HG03432 (cell line): ENCODE measurements at regions not wholly inside any gene's neighbourhood (a gene's known extent, or its start where the extent isn't known, plus 50 kb on each side); places are given as distances from the start of the nearest gene placed in this dataset.

Source experiments
- ATAC-seq: cut with Tn5 transposase; IDR thresholded peaks from one replicate; pipeline ENCODE4 v1.9.1; 2021; ENCODE audit warnings: mild to moderate bottlenecking, moderate library complexity; ENCODE audit not compliant: unreplicated experiment

DNA sequence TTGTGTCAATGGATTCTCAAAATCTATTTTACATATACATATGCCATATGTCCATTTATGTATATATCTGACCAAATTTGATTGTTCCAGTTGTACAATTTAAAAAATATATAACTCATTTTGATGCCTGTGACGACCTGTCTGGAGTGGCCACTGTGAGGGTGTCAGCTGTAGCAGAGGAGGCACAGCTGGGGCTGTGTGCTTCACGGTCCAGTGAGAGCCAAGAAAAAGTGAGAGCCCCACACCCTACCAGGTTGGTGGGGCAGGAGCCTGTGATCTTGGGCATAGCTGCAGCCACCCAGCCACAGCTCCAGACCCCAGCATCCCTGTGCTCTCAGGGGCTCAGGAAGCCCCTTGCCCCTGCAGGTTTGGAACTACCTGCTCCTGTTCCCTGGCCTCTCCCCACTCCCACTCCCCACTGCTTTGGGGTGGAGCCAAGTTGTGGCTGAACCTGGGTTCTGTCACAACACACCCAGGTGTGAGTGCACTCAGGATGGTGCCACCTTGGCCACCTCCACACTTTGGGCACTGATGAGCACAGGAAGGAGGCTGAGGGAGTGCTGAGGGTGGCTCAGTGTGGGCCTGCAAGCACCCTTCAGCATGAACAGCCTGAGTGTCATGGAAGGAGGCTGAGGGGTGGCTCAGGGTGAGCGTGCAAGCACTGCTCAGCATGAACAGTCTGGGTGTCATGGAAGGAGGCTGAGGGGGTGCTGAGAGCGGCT is 161.1 kb upstream of the ROBO1 start:
- ATAC-seq, result no peak

DNA sequence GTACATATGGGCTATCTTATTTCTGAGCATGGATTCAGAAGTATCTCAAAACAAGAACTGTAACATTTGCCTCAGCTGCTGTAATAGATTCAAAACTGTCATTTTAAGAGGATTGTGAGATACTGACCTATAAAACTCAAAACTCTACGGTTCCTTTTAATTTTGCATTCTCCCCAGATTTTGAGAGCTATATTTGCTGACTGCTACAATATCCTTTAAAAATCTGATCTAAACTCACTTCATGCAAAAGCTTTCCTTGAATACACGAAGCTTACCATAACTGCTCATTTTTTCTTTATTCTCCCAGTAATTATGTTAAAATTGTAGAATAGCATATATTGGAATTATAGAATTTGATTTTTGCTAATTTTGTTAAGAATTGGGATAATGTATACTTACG is 158.7 kb upstream of the ROBO1 start:
- ATAC-seq, result no peak

DNA sequence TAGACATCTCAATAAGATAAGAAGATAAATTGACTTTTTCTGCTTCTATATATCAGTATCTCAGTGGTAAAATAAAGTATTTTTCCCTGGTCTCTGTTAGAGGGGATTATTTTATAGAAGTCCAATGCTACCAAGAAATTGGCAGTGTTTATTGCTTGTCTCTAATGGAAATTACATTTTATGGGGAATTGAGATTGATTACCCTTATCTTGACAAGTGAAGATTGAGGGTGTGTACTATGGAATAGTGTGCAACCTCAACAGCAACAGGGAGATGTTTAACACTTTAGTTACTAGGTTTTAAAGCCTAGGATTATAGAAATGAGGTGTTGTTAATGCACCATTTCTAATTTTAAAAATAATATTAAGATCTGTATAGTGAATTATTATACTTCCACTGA is 154.8 kb upstream of the ROBO1 start:
- no peak for ATAC-seq

DNA sequence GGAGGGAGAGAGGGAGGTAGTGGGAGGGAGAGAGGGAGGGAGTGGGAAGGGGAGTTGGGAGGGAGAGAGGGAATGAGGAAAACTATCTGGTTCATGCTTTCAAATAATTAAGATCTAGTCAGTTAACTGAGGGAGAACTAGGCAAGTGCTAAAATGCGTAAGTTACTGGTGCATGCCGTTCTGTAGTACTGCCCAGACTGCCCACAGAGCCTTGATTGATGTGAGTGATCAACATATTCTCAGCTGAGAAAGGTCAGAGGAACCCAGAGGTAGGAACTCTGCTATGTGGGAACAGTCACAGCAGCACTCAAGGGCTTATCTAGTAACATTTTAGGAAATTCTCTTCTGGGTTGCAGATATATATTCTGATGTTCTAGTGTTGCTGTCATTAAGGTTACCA is 149.8 kb upstream of the ROBO1 start:
- ATAC-seq, result no peak

DNA sequence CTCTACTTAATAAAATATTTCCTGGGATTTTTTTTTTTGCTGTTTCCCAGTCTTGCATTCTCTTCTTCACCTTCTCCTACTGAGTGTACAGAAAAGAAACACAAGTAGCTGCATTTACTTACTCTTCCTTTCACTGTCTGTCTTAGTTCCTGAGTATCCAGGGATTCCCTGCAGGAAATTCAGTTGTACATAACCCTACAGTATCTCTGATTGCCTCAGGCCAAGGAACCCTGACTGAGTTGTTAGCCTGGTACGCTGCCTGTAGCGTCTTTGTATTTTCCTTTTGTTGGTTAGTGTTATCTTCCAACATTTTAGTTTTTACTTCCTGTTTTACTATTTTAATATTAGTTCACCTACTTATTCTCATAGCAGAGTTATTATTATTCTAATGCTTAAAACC is 142.5 kb upstream of the ROBO1 start:
- no peak for ATAC-seq

DNA sequence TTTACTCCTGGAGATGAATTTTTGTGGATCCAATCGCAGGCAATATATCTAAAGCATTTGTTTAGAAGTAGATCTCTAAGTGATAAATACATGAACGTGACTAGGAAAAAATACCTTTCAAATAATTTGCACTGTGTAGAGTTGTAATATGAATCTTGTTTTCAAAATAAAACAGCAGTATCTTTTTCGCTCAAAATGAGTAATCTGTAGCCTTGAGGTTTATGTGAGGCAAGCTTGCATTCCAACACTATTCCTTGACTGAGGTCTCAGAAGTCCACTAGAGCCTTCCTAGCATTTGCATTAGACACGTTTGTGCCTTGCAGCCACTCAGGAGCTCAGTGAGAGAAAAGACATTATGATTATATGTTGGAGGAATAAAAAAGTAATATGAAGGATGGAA is 138.3 kb upstream of the ROBO1 start:
- ATAC-seq, result no peak

DNA sequence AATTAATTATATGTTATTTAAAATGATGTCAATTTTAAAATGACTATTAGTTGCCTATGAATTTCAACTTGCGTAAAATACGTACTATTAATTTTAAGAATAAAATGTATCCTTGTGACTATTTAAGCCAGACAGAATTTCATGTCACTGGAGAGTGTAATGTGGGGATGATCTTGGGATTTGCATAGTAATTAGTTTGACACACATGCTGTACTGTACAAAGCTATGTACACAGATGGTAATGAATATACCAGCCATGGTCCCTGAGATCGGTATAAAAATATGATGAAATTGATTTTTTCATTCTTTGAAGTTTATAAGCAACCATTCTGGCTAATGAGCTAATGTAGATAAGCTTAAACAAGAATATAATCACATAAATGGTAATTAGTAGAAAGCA is 134.4 kb upstream of the ROBO1 start:
- no peak for ATAC-seq

DNA sequence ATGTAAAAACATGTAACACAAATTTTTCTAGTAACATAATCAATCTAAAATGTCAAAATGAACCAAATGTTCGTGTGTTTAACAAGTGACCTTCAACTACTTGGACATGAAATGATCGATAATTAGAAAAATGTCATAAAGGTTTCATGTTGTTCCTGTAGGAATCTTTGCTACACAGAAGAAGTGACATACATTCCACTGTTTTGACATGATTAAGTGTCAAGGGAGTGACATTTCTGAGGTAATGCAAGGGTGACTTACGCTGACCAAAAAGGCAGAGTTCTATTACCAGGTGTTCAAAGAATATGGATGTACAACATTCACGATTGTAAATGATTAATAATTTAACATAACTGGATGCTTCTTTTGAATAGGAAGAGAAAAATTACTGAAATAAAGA is 131.1 kb upstream of the ROBO1 start:
- ATAC-seq, result no peak

DNA sequence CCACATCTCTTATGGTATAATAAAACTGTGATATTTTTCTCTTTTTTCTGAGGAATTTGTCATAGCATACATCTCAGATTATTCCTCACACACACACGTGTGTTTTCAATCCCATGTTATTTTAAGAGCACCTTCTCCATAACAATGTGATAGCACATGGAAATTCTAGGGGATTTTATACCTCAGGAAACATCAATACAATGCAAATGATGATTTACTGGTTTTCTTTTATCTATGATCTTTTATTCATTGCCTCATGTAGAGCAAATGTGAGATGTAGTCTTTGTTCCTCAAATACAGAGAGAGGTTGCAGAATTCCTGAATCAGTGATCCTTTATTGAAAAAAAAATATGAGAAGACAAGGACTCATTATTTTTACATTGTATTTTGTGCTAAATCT is 128.3 kb upstream of the ROBO1 start:
- ATAC-seq, result no peak

DNA sequence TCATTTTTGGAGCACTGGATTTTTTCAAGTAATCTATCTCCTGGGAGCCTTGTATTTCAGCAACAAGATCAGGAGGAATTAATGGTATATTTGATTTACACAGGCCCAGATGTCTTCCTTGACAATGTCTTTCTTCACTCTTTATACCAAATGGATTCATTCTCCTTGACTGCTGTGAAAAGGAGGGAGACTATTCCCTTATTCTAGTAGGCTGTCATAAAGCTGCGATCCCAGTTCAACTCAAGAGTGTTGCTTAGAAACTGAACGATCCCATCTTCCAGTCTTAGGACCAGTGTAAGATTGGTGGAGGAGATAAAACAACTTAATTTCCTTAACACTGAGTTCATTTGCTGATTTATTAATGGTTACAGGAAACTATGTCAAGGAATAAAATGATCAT is 119.4 kb upstream of the ROBO1 start:
- no peak for ATAC-seq

DNA sequence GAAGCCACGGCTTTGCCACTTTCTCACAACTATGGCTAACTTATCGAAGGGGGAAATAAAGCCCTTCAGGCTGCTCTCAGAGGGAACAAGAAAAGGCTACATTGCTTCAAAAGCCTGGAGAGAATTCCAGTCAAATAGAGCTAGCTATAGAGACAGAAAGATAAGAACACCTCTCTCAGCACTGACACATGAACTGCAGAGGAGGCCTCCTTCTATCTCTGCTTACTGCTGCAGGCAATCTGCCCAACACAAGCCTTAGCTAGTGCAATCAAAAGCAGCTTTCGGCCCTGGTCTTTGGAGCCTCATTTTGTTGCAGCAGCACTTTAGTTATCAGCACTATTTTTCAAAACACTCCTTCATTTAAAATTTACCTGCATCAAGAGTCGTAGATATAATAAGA is 118.4 kb upstream of the ROBO1 start:
- no peak for ATAC-seq

DNA sequence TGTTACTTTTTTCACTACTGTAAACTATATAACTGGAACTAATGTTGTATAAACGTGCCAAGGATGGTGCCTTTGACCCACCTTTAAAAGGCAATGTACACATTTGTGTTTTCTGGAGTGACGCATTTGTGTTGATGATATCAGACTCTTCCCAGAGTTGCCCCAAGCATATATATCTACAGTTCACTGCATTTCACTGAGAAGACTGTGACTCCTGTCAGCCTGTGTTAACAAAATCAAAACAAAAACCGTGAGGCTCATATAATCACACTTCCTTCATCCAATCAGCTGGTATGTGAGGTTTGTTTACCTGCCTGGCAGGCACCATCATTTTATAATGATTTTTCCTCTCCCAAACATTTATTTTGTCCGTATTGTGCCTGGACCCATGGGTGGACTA is 117.6 kb upstream of the ROBO1 start:
- ATAC-seq, result no peak

DNA sequence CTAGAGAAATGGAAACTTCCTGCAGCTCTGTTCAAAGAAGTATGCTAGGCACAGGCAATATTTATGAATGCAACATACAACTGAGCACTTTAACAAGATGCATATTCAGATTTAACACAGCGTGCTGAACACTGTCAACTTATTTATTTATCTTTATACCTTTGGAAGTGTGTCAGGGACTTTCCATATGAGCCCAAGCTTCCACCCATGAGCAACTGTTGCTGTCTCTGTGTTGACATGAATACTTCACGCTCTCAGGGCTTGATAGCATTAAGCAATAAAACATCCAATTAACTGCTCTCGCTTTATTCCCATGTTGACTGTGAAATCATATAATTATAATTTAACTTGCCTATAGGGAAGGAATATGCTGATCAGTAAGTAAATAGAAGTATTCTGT is 116.6 kb upstream of the ROBO1 start:
- no peak for ATAC-seq

DNA sequence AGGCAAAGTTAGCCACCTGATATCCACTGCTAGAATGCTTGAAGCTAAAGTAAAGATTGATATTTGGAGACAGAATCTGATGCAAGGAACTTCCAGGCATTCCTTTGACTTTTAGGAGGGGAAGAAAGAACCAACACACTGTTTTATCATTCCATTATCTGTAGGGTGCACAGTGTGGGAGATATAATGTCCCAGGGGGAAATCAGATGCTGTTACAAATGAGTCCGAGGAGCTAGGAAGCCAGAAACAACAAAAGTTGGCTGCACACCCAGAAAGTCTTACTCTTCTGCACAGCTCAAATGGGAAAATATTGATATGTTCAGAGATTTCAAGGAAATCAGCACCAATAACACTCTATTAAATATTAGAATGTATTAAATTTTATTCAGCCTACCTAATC is 113.6 kb upstream of the ROBO1 start:
- ATAC-seq, result no peak

DNA sequence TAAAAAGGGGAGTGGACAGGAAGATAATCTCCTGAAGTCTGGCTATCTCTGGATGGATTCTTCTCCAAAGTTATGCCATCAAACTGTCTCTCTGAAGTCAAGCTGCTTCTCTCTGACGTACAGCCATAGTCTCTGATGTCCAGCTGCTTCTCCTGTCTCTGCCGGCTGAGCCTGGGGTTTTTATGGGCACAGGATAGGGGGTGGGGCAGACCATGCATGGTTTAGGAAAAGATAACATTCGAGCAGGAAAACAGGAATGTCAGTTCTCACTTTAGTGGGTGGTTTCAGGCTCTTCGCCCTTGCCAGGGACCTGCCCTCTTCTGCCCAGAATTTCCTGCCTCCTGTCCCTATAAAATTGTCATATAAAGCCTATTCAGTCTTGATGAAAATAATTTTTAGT is 110.9 kb upstream of the ROBO1 start:
- ATAC-seq, result no peak

DNA sequence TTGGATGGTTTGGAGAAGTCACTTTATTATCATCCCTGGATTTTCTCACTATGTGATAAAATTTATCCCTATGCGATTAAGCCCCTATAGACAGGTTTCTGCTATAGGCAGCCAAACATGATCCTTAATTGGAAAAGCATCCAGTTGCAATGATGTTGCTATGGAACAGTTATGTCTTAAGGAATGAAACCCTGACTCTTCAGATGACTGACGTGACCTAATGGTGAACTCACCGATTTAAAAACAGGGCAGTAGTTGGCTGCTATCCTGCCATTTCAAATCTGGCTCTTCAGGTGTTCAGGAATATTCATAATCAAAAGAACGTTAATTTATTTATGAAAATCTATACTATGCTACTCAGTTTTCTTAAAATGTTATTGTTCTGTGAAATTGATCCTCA is 106.8 kb upstream of the ROBO1 start:
- no peak for ATAC-seq

DNA sequence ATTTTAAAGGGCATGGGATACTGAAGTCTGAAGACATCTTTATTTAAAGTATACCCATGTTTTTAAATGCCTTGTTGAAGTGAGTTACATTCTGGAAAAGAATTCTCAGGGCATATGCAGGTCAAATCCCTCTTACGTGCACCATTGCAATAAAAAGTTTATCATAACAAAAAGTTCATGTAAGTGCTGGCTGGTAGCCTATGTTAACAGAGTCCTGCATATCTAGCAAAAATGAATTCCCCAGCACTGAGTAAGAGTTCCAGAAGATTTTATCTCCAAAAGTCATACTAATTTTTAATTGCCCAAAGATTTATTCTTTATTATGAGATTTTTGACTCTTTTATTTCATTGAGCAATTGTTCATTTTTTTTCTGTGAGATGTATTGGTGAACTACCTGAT is 104.7 kb upstream of the ROBO1 start:
- no peak for ATAC-seq

DNA sequence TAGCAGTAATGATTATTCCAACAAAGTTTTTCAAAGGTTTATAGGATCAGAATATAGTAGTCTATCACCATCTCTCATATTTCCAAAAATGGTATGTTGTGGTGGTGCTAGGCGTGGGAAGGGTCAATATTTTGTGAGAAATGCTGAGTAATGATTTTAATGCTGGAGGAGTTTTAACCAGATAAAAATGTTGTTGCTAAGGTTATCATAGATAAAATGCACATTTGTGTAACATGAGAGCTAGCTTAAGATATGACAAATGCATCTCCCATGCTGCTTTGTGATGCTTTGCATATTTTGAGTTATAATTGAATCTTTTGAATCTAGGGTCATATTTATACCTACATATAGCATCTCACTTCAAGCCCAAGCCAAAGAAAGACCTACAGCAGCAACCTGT is 103.9 kb upstream of the ROBO1 start:
- no peak for ATAC-seq

DNA sequence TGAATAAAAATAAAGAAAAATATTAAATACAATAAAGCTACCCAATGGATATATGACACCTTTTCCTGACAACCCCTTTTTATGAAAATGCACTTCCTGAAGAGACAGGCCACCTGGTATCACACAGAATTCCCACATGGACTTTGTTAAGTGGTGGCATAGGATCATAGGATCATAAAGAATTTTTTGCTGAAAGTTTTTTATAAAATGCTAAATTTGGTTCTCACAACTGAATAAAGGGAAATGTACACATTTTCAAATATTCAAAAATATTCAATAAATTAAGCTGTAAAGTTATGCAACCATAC is 102.5 kb upstream of the ROBO1 start:
- ATAC-seq, result no peak

DNA sequence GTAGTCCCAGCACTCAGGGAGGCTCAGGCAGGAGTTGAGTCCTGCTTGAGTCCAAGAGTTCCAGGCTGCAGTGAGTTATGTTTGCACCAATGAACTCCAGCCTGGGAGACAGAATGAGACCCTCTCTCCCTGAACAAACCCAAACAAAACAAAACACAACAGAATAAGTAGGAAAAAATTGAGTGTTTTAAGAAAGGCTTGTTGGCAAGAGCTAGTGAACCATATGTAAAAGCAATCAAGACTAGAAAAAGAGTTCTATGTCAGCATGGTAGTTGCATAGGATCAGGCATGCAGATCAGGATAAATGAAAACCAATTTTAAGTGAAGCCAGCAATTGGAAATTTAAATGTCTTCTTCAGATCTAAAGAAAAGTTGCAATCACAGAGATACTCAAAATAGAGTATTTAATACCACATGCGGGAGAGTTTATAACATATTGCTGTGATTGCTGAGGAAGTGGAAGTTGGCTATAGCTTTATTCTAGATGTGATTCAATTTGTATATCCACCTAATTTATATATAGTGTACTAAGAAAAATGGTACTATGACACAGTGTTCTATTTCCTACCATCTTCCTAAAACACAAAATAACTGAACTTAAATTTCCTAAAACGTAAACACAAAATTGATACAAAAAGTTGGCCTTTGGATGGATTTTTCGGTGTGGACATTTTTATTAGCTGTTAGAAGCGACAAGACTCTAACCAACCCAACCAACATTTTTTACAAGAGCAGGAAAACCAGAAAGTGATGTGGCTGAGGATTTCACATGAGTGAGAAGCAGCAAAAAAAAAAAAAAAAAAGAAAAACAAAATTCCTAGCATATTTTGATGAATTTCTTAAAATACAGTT is 101.9 kb upstream of the ROBO1 start:
- no peak for ATAC-seq

DNA sequence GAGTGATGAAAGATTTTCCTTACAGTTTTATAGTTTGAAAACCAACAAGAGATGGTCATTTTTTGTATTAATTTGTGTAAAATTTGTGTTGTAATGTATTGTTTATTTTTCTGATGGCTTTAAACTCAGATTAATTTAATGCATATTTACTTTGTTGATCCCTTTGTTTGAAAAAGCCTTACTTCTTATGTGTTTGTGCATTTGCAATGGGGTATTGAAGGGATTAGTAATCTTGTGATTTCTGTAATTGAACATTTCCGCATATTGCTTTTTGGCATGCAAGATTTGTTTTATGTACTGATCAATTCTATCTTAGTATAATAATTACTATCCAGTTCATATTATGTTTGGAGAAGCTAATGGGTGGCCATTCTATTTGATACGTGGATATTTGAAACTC is 98.4 kb upstream of the ROBO1 start:
- no peak for ATAC-seq

DNA sequence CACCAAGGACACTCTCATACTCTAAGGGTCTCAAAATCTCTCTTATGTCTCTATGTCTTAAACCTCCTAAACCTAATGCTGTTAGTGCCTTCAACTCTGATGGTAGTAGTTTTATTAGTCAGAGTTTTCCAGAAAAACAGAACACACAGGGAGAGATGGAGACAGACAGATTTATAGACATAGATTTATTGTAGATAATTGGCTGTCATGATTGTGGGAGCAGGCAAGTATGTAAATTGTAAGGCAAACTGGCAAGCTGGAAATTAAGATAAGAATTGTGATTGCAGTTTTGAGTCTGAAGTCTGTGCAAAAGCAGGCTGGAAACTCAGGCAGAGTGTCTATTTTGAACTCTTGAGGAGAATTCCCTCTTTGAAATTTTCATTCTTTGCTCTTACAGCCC is 96.3 kb upstream of the ROBO1 start:
- ATAC-seq, result no peak

DNA sequence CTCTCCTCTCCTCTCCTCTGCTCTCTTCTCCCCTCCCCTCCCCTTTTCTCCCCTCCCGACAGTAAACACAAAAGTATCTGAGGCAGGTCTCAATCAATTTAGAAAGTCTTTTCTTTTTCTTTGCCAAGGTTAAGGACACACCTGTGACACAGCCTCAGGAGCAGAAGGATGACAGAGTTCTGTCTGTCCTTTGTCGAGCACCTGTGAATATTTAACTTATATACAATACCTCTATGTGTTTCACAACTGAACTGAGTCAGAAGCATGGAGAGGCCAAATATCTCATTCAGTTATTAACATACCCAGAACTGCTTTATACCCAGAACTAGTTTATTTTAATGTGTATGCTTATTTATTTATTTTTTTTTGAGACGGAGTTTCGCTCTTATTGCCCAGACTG is 81.1 kb upstream of the ROBO1 start:
- ATAC-seq, result no peak
